ENCODE measurements at regions not wholly inside any gene's neighbourhood (a gene's known extent, or its start where the extent isn't known, plus 50 kb on each side); places are given as distances from the start of the nearest gene placed in this dataset.
"Not testable (repeated sequence)": the region's sequence is repeated elsewhere in the genome, so short reads cannot be mapped to it uniquely, and the experiment has no call there.

DNA sequence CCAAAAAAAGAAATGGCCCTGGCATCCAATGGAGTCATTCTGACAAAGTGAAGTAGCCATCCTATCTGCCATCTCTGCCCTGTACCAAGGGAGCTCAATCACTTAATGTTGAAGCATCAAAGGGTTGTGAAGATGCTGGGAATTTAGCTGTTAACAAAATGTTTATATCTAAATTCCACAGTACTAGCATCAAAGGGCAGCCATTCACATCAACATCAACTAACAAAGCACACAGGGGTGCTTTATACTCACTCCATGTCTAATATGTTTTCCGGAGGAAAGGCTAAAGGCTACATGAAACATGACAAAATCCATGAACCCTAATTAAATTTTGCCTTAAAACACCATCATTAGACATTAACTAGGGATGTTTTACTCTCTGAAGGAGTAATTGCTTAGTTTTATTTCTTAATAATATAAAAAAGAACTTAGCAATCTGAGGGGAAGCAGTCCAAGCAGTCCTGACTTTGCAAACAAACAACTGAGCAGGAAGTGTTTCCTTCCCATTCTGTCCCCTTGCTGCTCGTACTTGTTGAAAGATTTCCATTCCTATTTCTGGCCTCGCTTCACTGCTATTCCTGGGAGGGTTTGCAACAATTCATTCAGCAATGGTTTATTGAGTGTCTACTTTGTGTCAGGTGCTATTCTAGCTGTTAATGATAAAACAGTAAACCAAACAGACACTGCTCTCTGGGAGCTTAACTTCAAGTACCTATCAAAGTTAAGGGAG is 208.6 kb upstream of the SLC7A11 start:
- DNase-seq (ENCODE audit: low read depth) = no peak

DNA sequence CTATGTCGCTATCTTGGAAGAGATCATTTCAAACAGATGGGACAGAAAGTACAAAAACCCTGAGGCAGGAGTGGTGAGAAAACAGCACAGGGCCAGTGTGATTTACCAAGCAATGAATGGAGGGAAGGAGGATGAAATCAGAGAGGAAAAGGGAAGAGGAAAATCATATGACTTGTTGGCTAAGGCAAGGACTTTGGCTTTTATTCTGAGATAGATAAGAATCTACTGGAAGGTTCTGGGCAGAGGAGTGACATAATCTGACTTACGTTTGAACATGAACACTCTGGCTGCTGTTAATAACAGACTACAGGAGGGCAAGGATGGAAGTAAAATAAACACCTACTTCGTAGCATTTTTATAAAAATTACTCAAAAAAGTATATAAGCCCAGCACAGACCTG is 207.8 kb upstream of the SLC7A11 start:
- no peak for DNase-seq (ENCODE audit: low read depth)

DNA sequence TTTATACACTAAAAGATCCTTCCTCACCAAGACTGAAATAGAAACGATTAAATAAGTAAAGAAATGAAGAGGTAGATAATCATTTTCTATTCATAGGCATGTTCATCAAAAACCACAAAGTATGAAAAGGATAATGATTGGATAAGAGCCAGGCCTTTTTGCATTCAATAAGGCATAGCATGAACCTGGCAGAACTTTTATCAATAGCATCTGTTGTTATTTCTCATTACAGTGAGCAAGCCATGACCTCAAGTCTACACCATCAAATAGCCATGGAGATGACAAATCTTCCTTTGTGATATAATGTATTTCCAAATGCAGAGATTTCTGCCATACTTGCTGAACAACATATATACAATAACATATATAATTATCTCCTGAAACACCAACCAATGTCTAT is 206.0 kb upstream of the SLC7A11 start:
- no peak for DNase-seq (ENCODE audit: low read depth)

DNA sequence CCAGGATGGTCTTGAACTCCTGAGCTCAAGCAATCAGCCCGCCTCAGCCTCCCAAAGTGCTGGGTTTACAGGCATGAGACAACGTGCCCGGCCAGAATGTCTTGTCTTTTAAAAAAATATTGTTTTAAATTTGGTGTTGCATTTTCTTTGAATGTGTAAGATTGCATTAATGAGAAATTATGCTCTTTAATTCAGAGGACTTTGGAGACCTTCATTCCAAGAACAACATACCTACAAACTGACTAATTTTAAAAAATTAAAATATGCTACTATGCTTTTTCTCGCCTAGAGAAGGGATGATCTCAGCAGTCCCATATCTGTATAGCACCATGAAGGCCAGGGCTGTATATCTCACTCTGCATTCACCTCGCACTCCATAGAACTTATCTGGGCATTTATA is 204.3 kb upstream of the SLC7A11 start:
- no peak for DNase-seq (ENCODE audit: low read depth)

DNA sequence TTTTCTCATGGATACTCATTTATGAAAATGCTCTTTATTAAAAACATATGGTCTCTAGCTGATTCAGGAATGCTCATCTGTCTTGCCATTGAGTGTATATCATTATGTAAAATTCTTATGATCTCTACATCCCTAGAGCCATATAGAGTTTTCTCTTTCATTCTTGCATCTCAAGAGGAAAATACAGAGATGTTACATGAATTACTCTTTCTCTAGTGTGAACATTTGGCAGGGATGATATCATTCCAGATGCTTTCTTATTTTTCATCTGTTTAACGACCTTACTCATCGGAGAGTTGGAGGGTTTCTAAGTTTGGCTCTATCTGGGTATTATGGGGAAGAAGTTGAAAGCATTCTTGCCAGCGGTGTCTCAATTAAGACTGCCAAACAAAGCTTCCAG is 202.9 kb upstream of the SLC7A11 start:
- DNase-seq (ENCODE audit: low read depth) = peak; percentile 22

DNA sequence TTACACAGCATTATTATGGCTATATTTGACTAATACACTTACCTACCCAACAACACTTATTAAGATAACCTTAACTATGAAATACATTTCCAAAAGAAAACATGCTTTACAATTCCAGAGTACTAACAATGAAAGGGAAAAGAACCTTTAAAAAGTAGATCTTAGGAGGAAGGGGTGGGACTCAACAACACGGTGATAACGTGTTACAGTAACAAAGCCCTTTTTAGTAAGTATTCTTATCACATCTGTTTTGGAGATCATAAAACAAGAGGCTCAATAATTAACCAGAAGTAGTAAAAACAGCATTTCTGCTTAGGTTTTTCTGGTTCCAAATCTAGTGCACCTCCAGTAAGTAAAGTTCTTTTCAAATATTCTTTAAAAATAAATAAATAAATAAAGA is 202.1 kb upstream of the SLC7A11 start:
- no peak for DNase-seq (ENCODE audit: low read depth)

DNA sequence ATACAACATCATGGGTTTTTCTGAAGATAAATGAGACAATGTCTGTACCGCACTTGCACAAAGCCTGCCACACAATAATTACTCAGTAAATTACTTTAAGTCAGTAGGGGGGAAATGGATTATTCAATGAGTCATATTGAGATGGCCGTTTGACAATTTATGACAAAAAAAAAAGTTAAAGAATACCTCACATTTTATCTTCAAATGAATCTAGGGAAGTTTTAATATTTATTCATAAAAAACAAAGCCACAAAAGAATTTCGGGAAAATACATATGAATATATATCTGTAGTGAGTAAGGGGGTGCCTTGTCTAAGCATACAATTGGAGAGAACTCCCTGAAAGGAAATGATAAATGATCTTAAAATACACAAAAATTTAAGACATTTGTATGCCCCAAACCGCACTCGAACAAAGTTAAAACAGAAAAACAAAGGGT is 197.0 kb upstream of the SLC7A11 start:
- DNase-seq (ENCODE audit: low read depth) = no peak

DNA sequence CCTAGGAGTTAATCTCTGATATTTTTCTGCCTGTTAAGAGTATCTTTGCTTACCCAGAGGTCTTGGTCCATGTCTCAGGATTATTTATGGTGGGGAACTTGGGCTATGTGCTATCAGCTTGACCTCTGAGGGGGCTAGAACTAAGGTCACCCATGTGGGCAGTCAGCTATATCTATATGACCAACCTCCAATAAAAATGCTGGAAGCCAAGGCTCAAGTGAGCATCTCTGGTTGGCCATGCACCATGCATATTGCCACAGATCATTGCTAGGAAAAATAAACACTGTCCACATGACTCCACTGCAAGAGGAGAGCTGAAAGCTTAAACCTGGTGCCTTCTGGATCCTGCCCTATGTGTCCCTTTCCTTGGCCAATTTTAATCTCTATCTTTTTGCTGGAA is 196.5 kb upstream of the SLC7A11 start:
- DNase-seq (ENCODE audit: low read depth) = no peak

DNA sequence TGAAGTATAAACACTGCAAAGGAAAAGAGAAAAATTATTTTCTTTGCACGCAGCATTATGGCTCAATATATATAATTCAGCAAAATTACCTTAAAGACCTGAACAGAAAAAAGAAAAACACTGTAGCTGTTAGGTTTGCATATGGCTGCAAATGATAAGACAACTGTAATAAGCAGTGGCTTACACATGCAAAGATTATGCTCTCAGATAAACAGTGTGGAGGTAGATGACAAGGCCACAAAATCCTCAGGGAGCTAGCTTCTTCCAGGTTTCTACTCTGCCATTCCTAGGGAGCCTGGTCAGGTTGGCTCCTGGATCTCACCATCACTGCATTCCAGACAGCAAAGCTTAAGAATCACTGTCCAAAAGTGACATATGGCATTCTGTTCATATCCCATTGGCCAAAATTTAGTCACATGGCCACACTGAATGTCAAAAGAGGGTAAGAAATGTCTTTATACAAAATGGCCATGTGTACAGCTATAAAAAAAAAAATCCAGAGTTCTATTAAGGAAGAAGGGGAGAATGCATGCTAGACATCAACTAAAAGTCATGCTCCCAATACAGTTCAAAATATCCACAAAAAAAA is 195.2 kb upstream of the SLC7A11 start:
- DNase-seq (ENCODE audit: low read depth) = no peak

DNA sequence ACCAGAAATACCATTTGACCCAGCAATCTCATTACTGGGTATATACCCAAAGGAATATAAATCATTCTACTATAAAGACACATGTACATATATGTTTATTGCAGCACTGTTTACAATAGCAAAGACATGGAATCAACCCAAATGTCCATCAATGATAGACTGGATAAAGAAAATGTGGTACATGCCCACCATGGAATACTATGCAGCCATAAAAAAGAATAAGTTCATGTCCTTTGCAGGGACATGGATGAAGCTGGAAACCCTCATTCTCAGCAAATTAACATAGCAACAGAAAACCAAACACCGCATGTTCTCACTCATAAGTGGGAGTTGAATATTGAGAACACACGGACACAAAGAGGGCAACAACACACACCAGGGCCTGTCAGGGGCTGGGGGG is 193.6 kb upstream of the SLC7A11 start:
- not testable (repeated sequence) for DNase-seq (ENCODE audit: low read depth)

DNA sequence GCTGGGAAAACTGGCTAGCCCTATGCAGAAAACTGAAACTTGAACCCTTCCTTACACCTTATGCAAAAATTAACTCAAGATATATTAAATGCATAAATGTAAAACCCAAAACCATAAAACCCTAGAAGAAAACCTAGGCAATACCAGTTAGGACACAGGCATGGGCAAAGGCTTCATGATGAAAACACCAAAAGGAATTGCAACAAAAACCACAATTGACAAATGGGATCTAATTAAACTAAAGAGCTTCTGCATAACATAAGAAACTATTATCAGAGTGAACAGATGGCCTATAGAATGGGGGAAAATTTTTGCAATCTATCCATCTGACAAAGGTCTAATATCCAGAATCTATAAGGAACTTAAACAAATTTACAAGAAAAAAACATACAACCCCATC is 192.9 kb upstream of the SLC7A11 start:
- not testable (repeated sequence) for DNase-seq (ENCODE audit: low read depth)

DNA sequence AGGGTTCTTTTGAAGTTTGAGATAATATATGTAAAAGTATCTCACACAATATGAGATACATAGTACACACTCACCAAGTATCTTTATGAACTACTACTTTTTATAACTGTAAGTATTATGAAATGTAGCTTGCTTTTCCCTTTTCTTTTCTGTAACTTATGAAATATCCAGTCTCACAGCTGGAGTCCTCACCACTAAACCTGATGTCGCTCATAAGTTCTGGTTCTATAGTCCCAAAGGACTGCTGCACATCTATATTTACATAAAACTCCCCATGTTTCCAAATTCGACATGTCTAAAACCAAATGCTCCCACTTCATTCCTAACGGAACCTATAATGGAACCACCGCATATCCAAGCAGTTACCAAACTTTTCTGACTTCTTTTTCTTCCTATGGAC is 186.5 kb upstream of the SLC7A11 start:
- no peak for DNase-seq (ENCODE audit: low read depth)

DNA sequence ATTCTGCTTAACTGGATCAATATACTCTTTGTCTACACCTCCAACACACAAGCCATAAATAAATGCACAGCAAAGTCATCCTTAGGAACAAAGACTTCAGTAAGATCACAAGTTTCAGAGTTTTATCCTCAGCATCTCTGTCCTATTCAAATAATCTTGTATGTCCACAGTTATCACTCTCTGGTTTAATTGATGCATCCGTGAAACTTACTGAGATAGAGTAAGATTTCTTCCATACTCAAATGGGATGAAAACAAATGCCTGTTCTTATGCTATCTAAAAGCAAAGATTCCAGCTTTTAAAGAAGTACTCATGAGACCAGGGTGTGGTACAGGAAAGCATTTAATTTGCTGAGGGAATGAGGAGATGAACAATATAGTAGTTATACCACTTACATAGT is 184.6 kb upstream of the SLC7A11 start:
- no peak for DNase-seq (ENCODE audit: low read depth)

DNA sequence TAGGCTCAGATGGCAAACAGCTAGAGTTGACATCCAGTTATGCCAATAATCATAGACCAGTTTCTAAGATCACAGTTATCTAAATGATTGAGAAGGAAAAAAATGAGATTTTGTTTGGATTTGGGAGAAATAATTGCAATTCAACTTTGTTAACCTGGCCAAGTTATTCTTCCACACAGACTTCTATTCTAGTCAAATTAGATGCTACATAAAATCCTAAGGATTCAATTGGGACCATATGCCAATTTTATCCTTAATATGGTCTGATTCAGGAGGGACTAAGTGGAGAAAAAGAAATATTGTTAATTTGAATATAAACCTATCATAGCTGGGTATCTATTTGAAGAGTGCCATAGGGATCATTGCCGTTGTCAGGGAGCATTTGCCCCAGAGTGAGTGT is 178.3 kb upstream of the SLC7A11 start:
- no peak for DNase-seq (ENCODE audit: low read depth)

DNA sequence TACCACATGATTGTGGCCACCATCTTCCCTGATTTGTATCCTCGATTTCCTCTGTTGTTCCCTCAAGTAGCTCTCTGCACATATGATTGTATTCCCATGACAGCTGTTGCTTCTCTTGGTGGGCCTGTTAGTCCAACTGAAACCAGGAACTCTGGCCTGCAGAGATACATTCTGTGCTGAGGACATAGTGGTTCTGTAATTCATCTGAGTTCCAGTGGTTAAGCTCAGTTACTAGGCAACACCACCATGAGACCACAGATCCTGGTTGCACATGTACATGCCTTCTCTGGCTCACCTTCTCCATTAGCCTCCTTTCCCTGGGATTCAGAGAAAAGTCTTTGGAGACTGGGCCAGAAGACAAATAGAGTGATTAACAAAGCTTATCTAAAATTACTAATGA is 172.1 kb upstream of the SLC7A11 start:
- DNase-seq (ENCODE audit: low read depth) = peak; percentile 63

DNA sequence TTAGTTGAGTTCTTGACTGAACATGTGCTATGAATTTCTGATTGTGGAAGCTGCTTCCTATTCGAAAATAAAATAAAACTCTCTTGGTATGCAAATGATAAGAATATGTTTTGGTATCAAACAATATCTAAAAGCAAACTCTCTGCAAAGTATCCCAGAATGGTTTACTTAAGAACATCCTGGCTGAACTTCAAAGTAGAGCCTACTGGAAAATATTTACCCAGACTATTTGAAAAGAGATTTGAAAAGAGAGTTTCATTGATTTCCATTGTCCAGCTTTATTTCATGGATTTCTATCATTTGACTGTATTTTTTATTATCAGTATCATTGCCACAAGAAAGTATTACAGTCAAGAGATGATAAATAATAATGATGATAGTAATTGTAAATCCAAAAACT is 171.1 kb upstream of the SLC7A11 start:
- DNase-seq (ENCODE audit: low read depth) = no peak

DNA sequence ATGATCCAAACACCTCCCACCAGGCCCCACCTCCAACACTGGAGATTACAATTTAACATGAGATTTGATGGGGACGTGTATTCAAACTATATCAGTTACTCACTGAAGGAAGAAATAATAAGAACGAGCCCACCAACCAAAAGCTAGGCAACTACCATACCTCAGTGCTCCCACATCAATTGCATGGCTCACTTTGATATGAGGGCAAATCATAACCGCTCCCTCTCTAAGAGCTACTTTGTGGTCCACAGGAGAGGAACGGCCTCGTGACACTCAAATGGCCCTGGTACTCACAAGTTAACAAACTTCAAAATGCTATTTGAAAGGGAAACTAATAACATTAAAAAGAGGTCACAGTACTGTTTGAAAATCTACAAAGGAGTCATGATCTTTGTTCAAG is 170.7 kb upstream of the SLC7A11 start:
- DNase-seq (ENCODE audit: low read depth) = no peak

DNA sequence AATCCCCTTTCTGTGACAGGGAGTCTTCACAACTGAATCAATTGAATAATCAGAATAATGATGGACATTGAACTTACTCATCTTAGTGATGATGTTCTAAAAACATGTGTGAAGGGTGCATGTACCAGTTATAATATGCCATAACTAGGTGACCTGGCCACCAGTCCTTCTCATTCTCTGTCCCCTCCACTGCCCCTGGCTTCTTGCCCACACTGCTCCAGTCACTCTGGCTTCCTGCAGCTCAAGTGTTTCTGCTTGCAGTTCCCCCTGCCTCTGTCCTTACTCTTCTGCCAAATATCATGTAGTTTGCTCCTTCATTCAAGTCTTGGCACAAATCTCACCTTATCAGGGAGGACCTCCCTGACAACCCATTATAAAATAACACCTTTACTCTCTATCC is 168.1 kb upstream of the SLC7A11 start:
- DNase-seq (ENCODE audit: low read depth) = no peak

DNA sequence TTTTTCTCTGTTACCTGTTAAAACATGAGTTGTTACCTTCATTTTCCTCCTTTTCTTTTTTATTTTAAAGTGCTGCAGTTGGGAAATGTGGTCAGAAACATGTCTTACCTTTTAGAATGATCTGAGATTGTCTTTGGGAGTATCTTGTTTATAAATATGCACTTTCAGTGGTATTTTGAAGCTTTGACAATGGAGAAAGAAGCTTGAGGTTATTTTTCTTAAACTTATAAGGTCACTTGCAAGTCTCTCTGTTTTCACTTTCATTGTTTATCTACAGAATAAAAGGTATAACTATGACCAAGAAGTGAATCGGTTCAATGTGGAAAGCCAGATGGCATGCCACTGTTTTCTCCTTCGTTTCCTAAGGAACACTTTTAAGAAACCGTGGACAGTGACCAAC is 167.5 kb upstream of the SLC7A11 start:
- no peak for DNase-seq (ENCODE audit: low read depth)

DNA sequence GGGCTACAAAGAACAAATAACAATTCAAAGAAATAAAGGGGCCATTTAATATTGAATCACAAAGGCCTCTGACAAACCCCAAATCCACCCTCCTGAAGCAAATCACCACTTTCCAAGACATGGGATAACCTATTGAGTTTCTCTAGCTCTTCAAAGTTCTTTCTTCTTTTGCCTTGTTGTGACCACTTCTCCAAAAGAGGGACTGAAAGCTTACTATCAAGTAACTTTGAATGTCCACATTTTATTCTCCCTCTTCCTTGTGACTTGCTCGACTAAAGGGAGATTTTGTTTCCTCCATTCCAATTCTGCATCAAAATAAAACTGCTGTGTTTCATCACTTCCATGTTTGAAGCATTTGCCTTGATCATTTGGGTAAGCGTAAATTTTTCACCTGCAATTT is 166.6 kb upstream of the SLC7A11 start:
- no peak for DNase-seq (ENCODE audit: low read depth)

DNA sequence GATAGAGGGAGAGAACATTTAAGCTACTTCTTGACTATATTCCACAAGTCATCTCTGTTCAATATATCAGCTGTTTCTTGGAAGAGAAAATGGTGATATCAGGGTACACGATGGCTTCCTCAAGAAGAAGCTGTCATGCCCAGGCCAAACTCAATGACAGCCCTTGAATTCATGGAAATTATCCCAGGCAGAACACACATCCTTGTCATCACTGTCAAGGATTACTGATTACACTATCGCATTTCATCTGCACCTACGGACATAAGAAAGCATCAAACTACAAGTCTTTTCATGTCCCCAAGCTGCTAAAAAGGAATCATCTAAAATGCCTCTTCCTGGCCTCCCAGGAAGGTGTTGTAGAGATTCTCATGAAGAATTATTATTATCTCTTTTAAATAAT is 165.2 kb upstream of the SLC7A11 start:
- DNase-seq (ENCODE audit: low read depth) = no peak

DNA sequence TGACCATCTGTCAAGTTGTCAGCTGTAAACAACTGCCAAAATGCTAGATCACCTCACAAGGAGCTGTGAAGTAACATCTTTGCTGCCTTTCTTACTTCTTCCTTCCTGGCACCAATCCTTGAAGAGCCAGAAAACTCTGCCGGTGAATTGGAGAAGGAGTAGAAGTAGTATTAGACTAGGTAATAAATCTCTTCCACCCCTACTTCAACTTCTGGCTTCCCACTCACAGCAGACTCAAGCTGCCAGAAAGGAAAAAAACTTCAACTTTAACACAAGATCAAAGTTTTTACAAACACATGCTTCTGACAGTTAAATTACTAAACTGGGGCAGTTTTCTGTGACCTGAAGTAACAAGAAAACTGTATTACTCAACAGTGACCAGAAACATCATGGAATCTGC is 164.7 kb upstream of the SLC7A11 start:
- DNase-seq (ENCODE audit: low read depth) = peak; percentile 17

DNA sequence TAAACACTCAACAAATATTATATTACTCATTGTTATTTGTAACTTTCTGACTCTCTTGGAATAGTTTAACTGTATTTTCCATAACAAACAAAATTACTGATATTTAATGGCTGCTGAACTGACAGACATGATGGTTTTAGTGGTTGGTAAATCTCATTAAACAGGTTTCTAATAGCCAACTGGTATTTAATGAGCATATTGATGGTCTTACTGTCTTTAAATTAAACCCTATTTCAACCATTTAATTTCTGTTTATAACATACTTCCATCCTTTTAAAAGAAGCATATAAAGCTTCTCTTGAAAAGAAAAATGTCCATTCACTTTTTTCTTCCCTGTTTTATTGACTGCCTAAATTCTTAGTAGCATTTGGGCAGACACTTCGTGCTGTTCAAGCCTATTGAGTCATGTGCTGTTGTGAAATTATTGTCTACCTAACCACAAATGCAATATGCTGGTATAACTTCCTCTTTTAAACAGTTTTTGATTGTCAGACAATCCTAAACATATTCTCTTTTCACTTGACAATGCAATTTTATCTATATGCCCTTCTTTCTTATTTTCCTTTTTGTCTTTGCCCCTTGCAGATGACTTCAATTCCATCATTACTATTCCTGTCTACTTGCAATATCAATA is 163.9 kb upstream of the SLC7A11 start:
- peak; percentile 28 for DNase-seq (ENCODE audit: low read depth)
